Effector memory CD4-positive, alpha-beta T cell (primary cell): ENCODE measurements at regions not wholly inside any gene's neighbourhood (a gene's known extent, or its start where the extent isn't known, plus 50 kb on each side); places are given as distances from the start of the nearest gene placed in this dataset.
"Not testable (repeated sequence)": the region's sequence is repeated elsewhere in the genome, so short reads cannot be mapped to it uniquely, and the experiment has no call there.

Experiments used
- DNase-seq, 3 donors: peaks; one replicate each; pipeline ENCODE4 v3.0.0-alpha.2; 2020
- H3K27ac ChIP-seq: 2 replicates; pipeline ENCODE4 v1.7.0; 2013; ENCODE audit warnings: mild to moderate bottlenecking, low read length, moderate library complexity; ENCODE audit not compliant: insufficient read depth, poor library complexity, severe bottlenecking
- H3K27me3 ChIP-seq: replicated peaks from 2 replicates; pipeline ENCODE4 v1.7.0; 2013; ENCODE audit warnings: mild to moderate bottlenecking, low read length; ENCODE audit not compliant: insufficient read depth, control insufficient read depth, poor library complexity, severe bottlenecking
- H3K36me3 ChIP-seq: 2 replicates; pipeline ENCODE4 v1.7.0; 2013; ENCODE audit warnings: mild to moderate bottlenecking, low read length, moderate library complexity; ENCODE audit not compliant: control insufficient read depth, insufficient read depth
- H3K4me1 ChIP-seq: 2 replicates; pipeline ENCODE4 v1.7.0; 2013; ENCODE audit warnings: low read length, mild to moderate bottlenecking; ENCODE audit not compliant: control insufficient read depth, insufficient read depth, poor library complexity, severe bottlenecking
- H3K4me3 ChIP-seq: 2 replicates; pipeline ENCODE4 v1.7.0; 2013; ENCODE audit warnings: low read length, low read depth, mild to moderate bottlenecking; ENCODE audit not compliant: insufficient read depth, poor library complexity, severe bottlenecking
- H3K9me3 ChIP-seq: 2 replicates; pipeline ENCODE4 v1.7.0; 2013; ENCODE audit warnings: mild to moderate bottlenecking, low read length, moderate library complexity; ENCODE audit not compliant: control insufficient read depth

- H3K27me3 ChIP-seq, result no peaks in the 10 kb centered on the region
- no peaks in the 10 kb centered on the region for H3K4me1 ChIP-seq
- no peaks in the 10 kb centered on the region for H3K9me3 ChIP-seq
- no peak for DNase-seq
- H3K4me3 ChIP-seq, result no peak overlapping the region
- H3K27ac ChIP-seq, result no peak overlapping the region
- H3K36me3 ChIP-seq, result no peaks in the 10 kb centered on the region
Observed at GRCh38 chr2:210971431-210971830, 415.0 kb downstream of the CPS1 start.

- DNase-seq, H3K27me3 ChIP-seq, H3K4me1 ChIP-seq, H3K9me3 ChIP-seq, H3K36me3 ChIP-seq, H3K27ac ChIP-seq, H3K4me3 ChIP-seq: not testable (repeated sequence)
Observed at GRCh38 chr2:210986806-210987205, 430.4 kb downstream of the CPS1 start.

- no peak overlapping the region for H3K27ac ChIP-seq
- H3K4me3 ChIP-seq, result no peak overlapping the region
- no peaks in the 10 kb centered on the region for H3K36me3 ChIP-seq
- no peaks in the 10 kb centered on the region for H3K9me3 ChIP-seq
- no peaks in the 10 kb centered on the region for H3K27me3 ChIP-seq
- DNase-seq, result no peak
- H3K4me1 ChIP-seq, result no peaks in the 10 kb centered on the region
Observed at GRCh38 chr2:210991107-210991506, 434.7 kb downstream of the CPS1 start.

- no peaks in the 10 kb centered on the region for H3K36me3 ChIP-seq
- no peaks in the 10 kb centered on the region for H3K27me3 ChIP-seq
- H3K4me3 ChIP-seq, result no peak overlapping the region
- H3K9me3 ChIP-seq, result no peaks in the 10 kb centered on the region
- no peak overlapping the region for H3K27ac ChIP-seq
- H3K4me1 ChIP-seq, result no peaks in the 10 kb centered on the region
- no peak for DNase-seq
Observed at GRCh38 chr2:210994104-210994503, 437.7 kb downstream of the CPS1 start.

GRCh38 chr2:210997373-210997772, 441.0 kb downstream of the CPS1 start:
- no peak for DNase-seq
- H3K9me3 ChIP-seq, result no peaks in the 10 kb centered on the region
- no peak overlapping the region for H3K4me3 ChIP-seq
- no peaks in the 10 kb centered on the region for H3K27me3 ChIP-seq
- H3K4me1 ChIP-seq, result no peaks in the 10 kb centered on the region
- no peaks in the 10 kb centered on the region for H3K36me3 ChIP-seq
- H3K27ac ChIP-seq, result no peak overlapping the region

GRCh38 chr2:210998334-210998733, 441.9 kb downstream of the CPS1 start:
- H3K9me3 ChIP-seq, result no peaks in the 10 kb centered on the region
- H3K36me3 ChIP-seq, result no peaks in the 10 kb centered on the region
- no peak for DNase-seq
- H3K27me3 ChIP-seq, result no peaks in the 10 kb centered on the region
- H3K27ac ChIP-seq, result no peak overlapping the region
- H3K4me1 ChIP-seq, result no peaks in the 10 kb centered on the region
- H3K4me3 ChIP-seq, result no peak overlapping the region

GRCh38 chr2:211014376-211014775, 458.0 kb downstream of the CPS1 start:
- H3K36me3 ChIP-seq, result no peaks in the 10 kb centered on the region
- no peak for DNase-seq

GRCh38 chr2:211014906-211015305, 458.5 kb downstream of the CPS1 start:
- DNase-seq, result no peak
- no peak overlapping the region for H3K27ac ChIP-seq
- H3K36me3 ChIP-seq, result no peaks in the 10 kb centered on the region
- H3K4me3 ChIP-seq, result no peak overlapping the region
- H3K27me3 ChIP-seq, result no peaks in the 10 kb centered on the region
- no peaks in the 10 kb centered on the region for H3K4me1 ChIP-seq
- H3K9me3 ChIP-seq, result no peaks in the 10 kb centered on the region

More at GRCh38 chr2:211014376-211014775, 458.0 kb downstream of the CPS1 start:
- no peaks in the 10 kb centered on the region for H3K27me3 ChIP-seq
- no peak overlapping the region for H3K27ac ChIP-seq
- H3K4me1 ChIP-seq, result no peaks in the 10 kb centered on the region
- no peaks in the 10 kb centered on the region for H3K9me3 ChIP-seq
- H3K4me3 ChIP-seq, result no peak overlapping the region

GRCh38 chr2:211025089-211025488, 468.7 kb downstream of the CPS1 start:
- H3K27ac ChIP-seq, H3K4me1 ChIP-seq, DNase-seq: not testable (repeated sequence)

GRCh38 chr2:211026109-211026508, 469.7 kb downstream of the CPS1 start:
- H3K36me3 ChIP-seq, result no peaks in the 10 kb centered on the region
- H3K27me3 ChIP-seq, result no peaks in the 10 kb centered on the region
- no peak overlapping the region for H3K27ac ChIP-seq
- DNase-seq, result no peak
- peaks cover 8% of the 10 kb centered on the region for H3K9me3 ChIP-seq
- no peaks in the 10 kb centered on the region for H3K4me1 ChIP-seq
- H3K4me3 ChIP-seq, result no peak overlapping the region

More at GRCh38 chr2:211025089-211025488, 468.7 kb downstream of the CPS1 start:
- H3K36me3 ChIP-seq, H3K4me3 ChIP-seq, H3K9me3 ChIP-seq, H3K27me3 ChIP-seq: not testable (repeated sequence)

- no peaks in the 10 kb centered on the region for H3K27me3 ChIP-seq
- no peak for DNase-seq
- no peak overlapping the region for H3K4me3 ChIP-seq
- H3K36me3 ChIP-seq, result no peaks in the 10 kb centered on the region
- H3K4me1 ChIP-seq, result no peaks in the 10 kb centered on the region
- H3K27ac ChIP-seq, result no peak overlapping the region
- H3K9me3 ChIP-seq, result peaks cover 7% of the 10 kb centered on the region
Observed at GRCh38 chr2:211027976-211028375, 471.6 kb downstream of the CPS1 start.
